ENCODE measurements at regions not wholly inside any gene's neighbourhood (a gene's known extent, or its start where the extent isn't known, plus 50 kb on each side); places are given as distances from the start of the nearest gene placed in this dataset.

GRCh38 chr16:85265161-85265784 lies 153.0 kb upstream of the CIBAR2 start:
- H4K20me1 ChIP-seq (ENCODE audit: control insufficient read depth, insufficient read depth, insufficient read length), result no peaks in the 10 kb centered on the region

More at GRCh38 chr16:85265161-85265784, 153.0 kb upstream of the CIBAR2 start:
- Histone ChIP-seq H3K23ac (ENCODE audit: insufficient read length, low read depth, low read length) (no peak overlapping the region), H3K27me3 (ENCODE audit: insufficient read depth, low read length) (no peaks in the 10 kb centered on the region), H3K79me2 (ENCODE audit: insufficient read depth, low read length) (no peaks in the 10 kb centered on the region), H2AK5ac (ENCODE audit: insufficient read length, low read length) (no peak overlapping the region), H3K23me2 (ENCODE audit: insufficient read length, low read depth, low read length, poor library complexity, severe bottlenecking) (no peaks in the 10 kb centered on the region), H3K79me1 (ENCODE audit: insufficient read depth, low read depth, low read length, poor library complexity, severe bottlenecking) (no peaks in the 10 kb centered on the region), H2BK5ac (ENCODE audit: insufficient read length, low read length) (no peak overlapping the region), H4K5ac (ENCODE audit: insufficient read length, low read depth, low read length) (no peak overlapping the region), H3K4ac (ENCODE audit: low read depth, low read length) (no peak overlapping the region), H3T11ph (ENCODE audit: low read length) (no peak overlapping the region), H4K8ac (replicated peaks; ENCODE audit: insufficient read length, low read depth, low read length) (no peak overlapping the region), H2BK120ac (ENCODE audit: low read depth, low read length, poor library complexity, severe bottlenecking) (no peak overlapping the region), H2BK20ac (ENCODE audit: low read depth, low read length, poor library complexity, severe bottlenecking) (no peak overlapping the region), H2AFZ (ENCODE audit: low read length) (no peak overlapping the region), H3K4me1 (ENCODE audit: insufficient read depth, low read length) (no peaks in the 10 kb centered on the region), H3K9me3 (ENCODE audit: control insufficient read depth, low read depth, low read length) (no peaks in the 10 kb centered on the region), H3K27ac (ENCODE audit: insufficient read length, low read depth, low read length) (no peak overlapping the region), H2BK12ac (ENCODE audit: insufficient read length, low read depth, low read length) (no peak overlapping the region), H3K4me2 (ENCODE audit: insufficient read depth, insufficient read length, low read length) (no peak overlapping the region), H3K56ac (ENCODE audit: insufficient read length, low read depth, low read length) (no peak overlapping the region), H3K14ac (ENCODE audit: insufficient read depth, low read length) (no peak overlapping the region; the same call in 1 of the 2 replicates), H3K9ac (ENCODE audit: extremely low read depth, insufficient read length, low read length) (no peak overlapping the region), H3K18ac (ENCODE audit: insufficient read length, low read depth, low read length) (no peak overlapping the region), H4K91ac (ENCODE audit: insufficient read length, low read depth, low read length) (no peak overlapping the region), H2BK15ac (ENCODE audit: low read depth, low read length) (no peak overlapping the region)
- Mint-ChIP-seq H3K27me3 (ENCODE audit: low read depth) (no peaks in the 10 kb centered on the region; the same call in 1 of the 2 replicates), H3K4me3 (no peak overlapping the region), H3K4me1 (peaks cover 0 to 7% of the 10 kb centered on the region in 2 experiments; a peak in 1 of 4 replicates), H3K27ac (no peak overlapping the region; a peak in 2 of 7 replicates), H3K9me3 (no peaks in the 10 kb centered on the region), H3K36me3 (ENCODE audit: insufficient read depth in 1 of 3, low read depth in 3 of 3) (no peaks in the 10 kb centered on the region)
- WGBS (ENCODE audit: extremely low coverage, insufficient read length, low lambda C conversion rate), result no CpG with 5 or more reads among the region's 13 CpGs
- TF ChIP-seq, protein P1, sequence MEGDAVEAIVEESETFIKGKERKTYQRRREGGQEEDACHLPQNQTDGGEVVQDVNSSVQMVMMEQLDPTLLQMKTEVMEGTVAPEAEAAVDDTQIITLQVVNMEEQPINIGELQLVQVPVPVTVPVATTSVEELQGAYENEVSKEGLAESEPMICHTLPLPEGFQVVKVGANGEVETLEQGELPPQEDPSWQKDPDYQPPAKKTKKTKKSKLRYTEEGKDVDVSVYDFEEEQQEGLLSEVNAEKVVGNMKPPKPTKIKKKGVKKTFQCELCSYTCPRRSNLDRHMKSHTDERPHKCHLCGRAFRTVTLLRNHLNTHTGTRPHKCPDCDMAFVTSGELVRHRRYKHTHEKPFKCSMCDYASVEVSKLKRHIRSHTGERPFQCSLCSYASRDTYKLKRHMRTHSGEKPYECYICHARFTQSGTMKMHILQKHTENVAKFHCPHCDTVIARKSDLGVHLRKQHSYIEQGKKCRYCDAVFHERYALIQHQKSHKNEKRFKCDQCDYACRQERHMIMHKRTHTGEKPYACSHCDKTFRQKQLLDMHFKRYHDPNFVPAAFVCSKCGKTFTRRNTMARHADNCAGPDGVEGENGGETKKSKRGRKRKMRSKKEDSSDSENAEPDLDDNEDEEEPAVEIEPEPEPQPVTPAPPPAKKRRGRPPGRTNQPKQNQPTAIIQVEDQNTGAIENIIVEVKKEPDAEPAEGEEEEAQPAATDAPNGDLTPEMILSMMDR (conservative IDR thresholded peaks at IDR 0.05), result no peak
- DNase-seq, result no peak

All from H9 (cell line).